NCI-H2107 treated with DMSO at 0.1 percent for 48 hours (cell line): ENCODE measurements at regions not wholly inside any gene's neighbourhood (a gene's known extent, or its start where the extent isn't known, plus 50 kb on each side); places are given as distances from the start of the nearest gene placed in this dataset.

ENCODE experiments used
- DNase-seq: peaks from one replicate; lab custom pipeline; 2025; ENCODE audit not compliant: unreplicated experiment; lab: John Stamatoyannopoulos, UW

GRCh38 chr4:22220965-22221364, 272.4 kb upstream of the KCNIP4 start:
- DNase-seq = no peak

DNA sequence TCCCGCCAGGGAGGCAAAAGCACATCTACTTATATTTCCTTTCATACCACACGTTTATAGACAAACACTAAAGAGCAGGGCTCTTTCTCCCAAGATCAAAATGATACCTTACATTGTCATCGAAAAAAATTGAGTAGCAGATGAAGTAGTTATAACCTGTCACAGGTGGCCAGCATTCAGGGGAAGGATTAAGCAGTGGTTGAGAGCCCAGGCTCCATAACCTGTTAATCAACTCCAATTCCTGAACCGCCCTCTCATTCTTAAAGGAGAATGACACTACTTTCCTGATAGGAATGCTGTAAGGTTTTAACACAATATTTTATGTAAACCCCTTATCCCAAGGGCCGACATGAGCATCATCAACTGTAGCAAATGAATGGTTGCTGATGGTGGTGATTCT, 268.9 kb upstream of the KCNIP4 start:
- DNase-seq = no peak

- no peak for DNase-seq
Observed at GRCh38 chr4:22216278-22216677, 267.7 kb upstream of the KCNIP4 start.

DNA sequence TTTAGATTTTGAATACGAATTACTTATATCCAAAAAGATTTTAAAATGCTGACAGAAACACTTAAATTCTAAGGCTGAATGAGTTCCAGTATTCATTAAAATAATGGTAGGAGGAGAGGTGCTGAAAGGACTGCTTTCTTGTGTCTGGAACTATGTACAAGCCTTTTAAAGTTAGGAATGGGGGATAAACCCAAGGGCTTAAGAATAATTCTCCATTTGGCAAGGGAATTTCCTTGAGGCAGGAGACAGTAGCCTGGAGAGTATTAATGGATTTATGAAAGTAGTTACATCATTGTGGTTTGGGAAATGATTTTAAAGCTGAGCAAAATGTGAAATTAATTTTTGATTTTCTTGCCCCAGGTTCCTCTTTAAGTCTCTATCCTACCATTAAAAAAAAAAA, 266.5 kb upstream of the KCNIP4 start:
- DNase-seq = no peak

DNA sequence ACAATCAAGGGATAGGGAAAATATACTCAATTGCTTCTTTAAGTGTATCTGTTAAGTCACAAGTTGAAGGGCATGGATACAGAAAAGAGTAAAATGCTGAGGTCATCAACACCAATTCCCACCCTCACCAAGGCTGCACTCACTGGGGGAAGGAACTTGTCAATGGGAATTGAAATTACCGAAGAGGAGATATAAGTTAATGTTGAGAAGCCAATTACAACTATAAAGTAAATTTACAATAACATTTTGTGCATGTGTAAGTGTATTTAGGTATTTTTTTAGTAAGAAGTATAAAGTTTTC, 255.1 kb upstream of the KCNIP4 start:
- no peak for DNase-seq

GRCh38 chr4:22202975-22203710, 254.6 kb upstream of the KCNIP4 start:
- DNase-seq = no peak

- no peak for DNase-seq
Observed at GRCh38 chr4:22202246-22202974, 253.8 kb upstream of the KCNIP4 start.

GRCh38 chr4:22201256-22201655, 252.7 kb upstream of the KCNIP4 start:
- DNase-seq = no peak

DNA sequence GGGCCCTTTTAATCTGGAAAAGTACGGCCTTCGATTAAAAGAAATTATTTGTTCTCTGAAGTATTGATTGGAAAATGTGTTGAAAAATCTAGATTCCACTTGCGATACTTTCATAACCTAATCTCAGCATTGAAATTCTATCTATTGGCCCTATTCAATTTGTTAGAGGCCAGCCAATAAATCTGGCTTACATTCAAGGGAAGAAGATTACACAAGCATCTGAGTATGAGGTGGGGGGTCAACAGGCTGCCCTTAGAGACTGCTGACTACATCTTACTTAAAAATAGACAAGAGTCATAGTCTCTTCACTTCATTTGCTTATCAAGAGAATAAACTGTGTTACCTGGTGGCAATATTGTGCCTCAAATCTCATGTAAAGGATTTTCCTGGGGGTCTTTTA, 248.0 kb upstream of the KCNIP4 start:
- DNase-seq = no peak

DNA sequence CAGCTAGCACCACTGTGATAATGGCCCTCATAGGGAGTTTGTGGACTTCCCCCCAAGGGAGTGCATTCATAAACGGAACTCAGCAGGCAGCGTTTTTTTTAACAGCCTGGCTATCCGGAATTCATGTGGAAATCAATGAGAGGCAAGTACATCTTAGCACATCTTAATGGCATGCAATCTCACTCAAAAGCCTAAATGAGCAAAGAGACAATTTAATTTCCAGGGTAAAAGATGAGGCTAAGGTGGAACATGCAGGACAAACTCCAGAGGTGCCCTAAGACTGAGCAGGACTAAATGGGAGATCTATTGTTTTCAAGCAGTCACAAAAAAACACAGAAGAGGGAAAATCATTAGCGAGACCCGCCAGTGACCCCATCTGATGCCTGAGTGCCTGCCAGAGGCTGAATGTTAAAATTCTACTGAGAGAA, 243.5 kb upstream of the KCNIP4 start:
- no peak for DNase-seq

- DNase-seq = no peak
Observed at GRCh38 chr4:22191565-22191964, 243.0 kb upstream of the KCNIP4 start.

GRCh38 chr4:22190855-22191254, 242.3 kb upstream of the KCNIP4 start:
- DNase-seq = no peak

- no peak for DNase-seq
Observed at GRCh38 chr4:22187203-22187820, 238.7 kb upstream of the KCNIP4 start.

- DNase-seq = no peak
Observed at GRCh38 chr4:22181736-22182135, 233.2 kb upstream of the KCNIP4 start.

DNA sequence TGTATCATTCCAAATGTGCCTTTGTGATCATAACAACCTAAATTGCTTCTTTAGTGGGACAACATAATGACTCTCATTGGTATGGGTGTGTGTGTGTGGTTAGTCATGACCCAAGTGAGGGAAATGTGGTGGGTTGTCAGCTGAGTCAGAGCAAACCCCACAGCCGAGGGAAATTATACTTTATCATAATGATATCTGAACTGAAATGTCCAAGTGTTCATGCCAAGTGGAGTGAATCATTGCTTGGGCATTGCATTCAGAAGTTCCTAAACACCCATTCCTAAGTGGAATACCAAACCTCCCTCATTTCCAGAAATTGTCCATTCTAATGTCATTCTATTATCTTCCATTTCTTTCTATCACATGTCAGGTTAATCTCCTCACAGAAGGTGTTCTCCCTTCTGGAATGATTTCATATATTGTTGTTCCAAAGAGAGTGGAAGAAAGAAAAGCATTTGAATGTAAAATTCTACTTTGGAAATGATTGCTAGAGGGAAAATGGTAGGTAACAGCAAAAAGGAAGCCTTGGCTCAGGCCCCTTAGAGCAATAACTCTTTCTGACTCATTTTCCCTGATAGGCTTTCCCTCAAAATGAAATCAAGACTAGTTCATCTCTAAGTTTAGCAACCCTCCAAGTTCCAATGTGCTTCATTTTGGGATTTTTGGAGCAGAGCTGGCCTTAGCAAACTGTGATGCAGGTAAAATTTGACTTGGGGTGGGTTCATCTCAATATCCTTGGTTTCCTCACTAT, 230.7 kb upstream of the KCNIP4 start:
- DNase-seq = no peak

DNA sequence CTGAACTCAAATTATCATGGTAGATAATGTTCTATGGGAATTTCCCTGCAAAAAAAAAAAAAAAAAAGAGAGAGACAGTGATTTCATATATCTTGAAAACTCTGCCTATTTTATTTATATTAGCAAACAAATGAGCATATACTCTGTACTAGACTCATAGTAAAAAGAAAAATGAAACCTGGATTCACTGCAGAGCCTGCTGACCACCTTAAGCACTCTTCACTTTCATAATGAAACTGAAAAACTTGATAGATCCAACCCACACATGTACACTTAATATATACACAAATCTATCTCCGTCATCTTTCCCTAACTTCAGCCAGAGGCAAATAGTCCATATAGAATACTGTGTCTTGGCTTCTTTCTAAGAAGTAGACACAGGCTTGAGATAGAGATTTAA, 226.1 kb upstream of the KCNIP4 start:
- no peak for DNase-seq

- DNase-seq = no peak
Observed at GRCh38 chr4:22170353-22170752, 221.8 kb upstream of the KCNIP4 start.

DNA sequence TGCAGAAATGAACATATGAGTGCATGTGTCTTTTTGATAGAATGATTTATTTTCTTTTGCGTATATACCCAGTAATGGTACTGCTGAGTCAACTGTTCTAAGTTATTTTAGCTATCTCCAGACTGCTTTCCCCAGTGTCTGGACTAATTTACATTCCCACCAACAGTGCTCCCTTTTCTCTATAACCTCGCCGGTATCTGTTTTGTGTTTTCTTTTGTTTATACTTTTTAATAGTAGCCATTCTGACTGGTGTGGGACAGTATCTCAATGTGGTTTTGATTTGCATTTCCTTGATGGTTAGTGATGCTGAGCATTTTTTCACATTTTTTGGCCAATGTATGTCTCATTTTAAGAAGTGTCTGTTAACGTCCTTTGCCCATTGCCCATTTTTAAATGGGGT, 218.6 kb upstream of the KCNIP4 start:
- DNase-seq = no peak

- DNase-seq = no peak
Observed at GRCh38 chr4:22162454-22162853, 213.9 kb upstream of the KCNIP4 start.

DNA sequence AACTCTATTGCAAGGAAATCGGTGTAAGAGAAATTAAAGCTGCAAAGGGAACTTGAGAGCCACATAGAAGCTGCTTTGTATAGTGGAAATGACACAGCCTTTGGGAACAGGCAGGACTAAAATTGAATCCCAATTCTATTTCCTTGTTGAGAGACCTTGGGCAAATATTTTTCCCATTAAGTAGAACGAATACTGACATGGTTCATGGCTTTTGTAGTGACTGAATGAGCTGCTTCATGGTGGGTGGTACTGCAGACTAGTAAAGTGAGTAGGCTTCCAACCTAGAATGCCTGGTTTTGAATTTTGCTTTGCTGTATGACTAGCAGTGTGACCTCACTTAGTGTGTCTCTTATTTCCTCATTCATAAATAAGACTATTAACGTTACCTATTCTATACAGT, 182.2 kb upstream of the KCNIP4 start:
- DNase-seq = no peak

GRCh38 chr4:22129454-22130029, 181.0 kb upstream of the KCNIP4 start:
- peak; percentile 2 for DNase-seq
